ENCODE measurements at regions not wholly inside any gene's neighbourhood (a gene's known extent, or its start where the extent isn't known, plus 50 kb on each side); places are given as distances from the start of the nearest gene placed in this dataset.

DNA sequence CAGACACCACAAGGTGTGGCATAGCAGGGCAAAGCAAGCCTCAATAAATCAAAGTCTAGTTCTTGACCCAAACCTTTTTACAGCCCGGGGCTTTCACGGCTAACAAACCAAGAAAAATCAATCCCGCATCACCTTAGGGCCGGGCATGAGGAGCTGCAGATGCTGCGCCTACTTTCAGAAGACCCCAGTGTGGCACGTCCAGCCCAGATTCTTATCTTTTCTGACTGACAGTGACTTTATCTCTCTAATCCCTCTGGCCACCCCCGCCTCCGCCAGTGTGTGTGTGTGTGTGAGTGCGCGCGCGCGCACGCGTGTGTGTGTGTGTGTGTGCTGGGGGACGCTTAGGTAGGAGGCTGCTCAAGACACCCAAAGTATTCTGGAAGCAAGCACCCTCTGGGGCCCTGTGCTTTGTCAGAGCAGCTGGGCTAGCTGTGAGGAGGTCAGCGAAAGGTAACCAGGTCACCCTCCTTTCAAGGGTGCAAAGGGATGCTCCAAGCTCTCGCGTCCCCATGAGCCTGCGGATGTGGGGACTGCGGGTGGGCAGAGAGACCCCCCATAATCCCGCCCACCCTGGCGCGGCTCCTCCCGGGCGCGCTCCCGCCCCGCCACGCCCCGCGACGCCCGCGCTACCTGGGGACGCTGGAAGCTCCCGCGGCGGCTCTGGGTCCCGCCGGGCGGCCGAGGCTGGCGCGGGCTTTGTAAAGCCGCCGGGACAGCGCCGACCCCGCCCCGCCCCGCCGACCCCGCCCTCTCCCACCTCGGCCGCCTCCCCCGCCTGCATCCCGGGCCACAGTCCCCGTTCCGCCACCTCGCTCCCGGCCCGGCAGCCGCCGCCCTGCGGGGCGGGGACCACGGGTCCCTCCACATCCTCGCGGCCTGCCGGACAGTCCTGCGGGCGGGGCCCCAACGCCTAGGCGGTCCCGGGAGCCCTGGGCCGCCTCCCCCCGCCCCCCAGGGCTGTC lies 57.1 kb upstream of the RHOBTB1 start (continued):
- no peak for TF ChIP-seq ZNF674 (CRISPR knock-in tag; IDR thresholded peaks at IDR 0.05; ENCODE audit: low read depth)
- TF ChIP-seq, protein P1, sequence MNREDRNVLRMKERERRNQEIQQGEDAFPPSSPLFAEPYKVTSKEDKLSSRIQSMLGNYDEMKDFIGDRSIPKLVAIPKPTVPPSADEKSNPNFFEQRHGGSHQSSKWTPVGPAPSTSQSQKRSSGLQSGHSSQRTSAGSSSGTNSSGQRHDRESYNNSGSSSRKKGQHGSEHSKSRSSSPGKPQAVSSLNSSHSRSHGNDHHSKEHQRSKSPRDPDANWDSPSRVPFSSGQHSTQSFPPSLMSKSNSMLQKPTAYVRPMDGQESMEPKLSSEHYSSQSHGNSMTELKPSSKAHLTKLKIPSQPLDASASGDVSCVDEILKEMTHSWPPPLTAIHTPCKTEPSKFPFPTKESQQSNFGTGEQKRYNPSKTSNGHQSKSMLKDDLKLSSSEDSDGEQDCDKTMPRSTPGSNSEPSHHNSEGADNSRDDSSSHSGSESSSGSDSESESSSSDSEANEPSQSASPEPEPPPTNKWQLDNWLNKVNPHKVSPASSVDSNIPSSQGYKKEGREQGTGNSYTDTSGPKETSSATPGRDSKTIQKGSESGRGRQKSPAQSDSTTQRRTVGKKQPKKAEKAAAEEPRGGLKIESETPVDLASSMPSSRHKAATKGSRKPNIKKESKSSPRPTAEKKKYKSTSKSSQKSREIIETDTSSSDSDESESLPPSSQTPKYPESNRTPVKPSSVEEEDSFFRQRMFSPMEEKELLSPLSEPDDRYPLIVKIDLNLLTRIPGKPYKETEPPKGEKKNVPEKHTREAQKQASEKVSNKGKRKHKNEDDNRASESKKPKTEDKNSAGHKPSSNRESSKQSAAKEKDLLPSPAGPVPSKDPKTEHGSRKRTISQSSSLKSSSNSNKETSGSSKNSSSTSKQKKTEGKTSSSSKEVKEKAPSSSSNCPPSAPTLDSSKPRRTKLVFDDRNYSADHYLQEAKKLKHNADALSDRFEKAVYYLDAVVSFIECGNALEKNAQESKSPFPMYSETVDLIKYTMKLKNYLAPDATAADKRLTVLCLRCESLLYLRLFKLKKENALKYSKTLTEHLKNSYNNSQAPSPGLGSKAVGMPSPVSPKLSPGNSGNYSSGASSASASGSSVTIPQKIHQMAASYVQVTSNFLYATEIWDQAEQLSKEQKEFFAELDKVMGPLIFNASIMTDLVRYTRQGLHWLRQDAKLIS (CRISPR knock-in tag; IDR thresholded peaks at IDR 0.05), result peak; percentile 38; the same call in 1 of the 2 replicates
- TF ChIP-seq CREM (IDR thresholded peaks at IDR 0.05), result peak; percentile 43; the same call in 1 of the 2 replicates
- TF ChIP-seq CREM (CRISPR knock-in tag; IDR thresholded peaks at IDR 0.05), result no peak
- TF ChIP-seq KLF13 (CRISPR knock-in tag; IDR thresholded peaks at IDR 0.05), result 0 out of 2 replicates have a peak, but pooled peaks have one; percentile 54
- TF ChIP-seq NFYB (CRISPR knock-in tag; IDR thresholded peaks at IDR 0.05), result peak; percentile 12; the same call in 1 of the 2 replicates
- 0 out of 2 replicates have a peak, but pooled peaks have one; percentile 36 for TF ChIP-seq NR2F6 (IDR thresholded peaks at IDR 0.05)
- 0 out of 2 replicates have a peak, but pooled peaks have one; percentile 5 for TF ChIP-seq NR2F6 (CRISPR knock-in tag; IDR thresholded peaks at IDR 0.05)
- peak; percentile 65 for TF ChIP-seq MED8 (CRISPR knock-in tag; IDR thresholded peaks at IDR 0.05; ENCODE audit: insufficient replicate concordance)
- TF ChIP-seq, protein P2, sequence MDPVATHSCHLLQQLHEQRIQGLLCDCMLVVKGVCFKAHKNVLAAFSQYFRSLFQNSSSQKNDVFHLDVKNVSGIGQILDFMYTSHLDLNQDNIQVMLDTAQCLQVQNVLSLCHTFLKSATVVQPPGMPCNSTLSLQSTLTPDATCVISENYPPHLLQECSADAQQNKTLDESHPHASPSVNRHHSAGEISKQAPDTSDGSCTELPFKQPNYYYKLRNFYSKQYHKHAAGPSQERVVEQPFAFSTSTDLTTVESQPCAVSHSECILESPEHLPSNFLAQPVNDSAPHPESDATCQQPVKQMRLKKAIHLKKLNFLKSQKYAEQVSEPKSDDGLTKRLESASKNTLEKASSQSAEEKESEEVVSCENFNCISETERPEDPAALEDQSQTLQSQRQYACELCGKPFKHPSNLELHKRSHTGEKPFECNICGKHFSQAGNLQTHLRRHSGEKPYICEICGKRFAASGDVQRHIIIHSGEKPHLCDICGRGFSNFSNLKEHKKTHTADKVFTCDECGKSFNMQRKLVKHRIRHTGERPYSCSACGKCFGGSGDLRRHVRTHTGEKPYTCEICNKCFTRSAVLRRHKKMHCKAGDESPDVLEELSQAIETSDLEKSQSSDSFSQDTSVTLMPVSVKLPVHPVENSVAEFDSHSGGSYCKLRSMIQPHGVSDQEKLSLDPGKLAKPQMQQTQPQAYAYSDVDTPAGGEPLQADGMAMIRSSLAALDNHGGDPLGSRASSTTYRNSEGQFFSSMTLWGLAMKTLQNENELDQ (CRISPR knock-in tag; IDR thresholded peaks at IDR 0.05; ENCODE audit: borderline replicate concordance), result no peak
- TF ChIP-seq RBM39 (IDR thresholded peaks at IDR 0.05; ENCODE audit: low read depth, low read length, poor library complexity, severe bottlenecking), result peak; percentile 30
- TF ChIP-seq SOX6 (IDR thresholded peaks at IDR 0.05), result no peak
- peak; percentile 38; the same call in 1 of the 2 replicates for TF ChIP-seq SOX6 (CRISPR knock-in tag; IDR thresholded peaks at IDR 0.05)
- 0 out of 2 replicates have a peak, but pooled peaks have one; percentile 26 for TF ChIP-seq KDM5A (IDR thresholded peaks at IDR 0.05; ENCODE audit: borderline replicate concordance, low read length)
- TF ChIP-seq FOXO1 (CRISPR knock-in tag; IDR thresholded peaks at IDR 0.05), result 0 out of 2 replicates have a peak, but pooled peaks have one; percentile 29
- TF ChIP-seq, protein P3, sequence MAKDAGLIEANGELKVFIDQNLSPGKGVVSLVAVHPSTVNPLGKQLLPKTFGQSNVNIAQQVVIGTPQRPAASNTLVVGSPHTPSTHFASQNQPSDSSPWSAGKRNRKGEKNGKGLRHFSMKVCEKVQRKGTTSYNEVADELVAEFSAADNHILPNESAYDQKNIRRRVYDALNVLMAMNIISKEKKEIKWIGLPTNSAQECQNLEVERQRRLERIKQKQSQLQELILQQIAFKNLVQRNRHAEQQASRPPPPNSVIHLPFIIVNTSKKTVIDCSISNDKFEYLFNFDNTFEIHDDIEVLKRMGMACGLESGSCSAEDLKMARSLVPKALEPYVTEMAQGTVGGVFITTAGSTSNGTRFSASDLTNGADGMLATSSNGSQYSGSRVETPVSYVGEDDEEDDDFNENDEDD (CRISPR knock-in tag; IDR thresholded peaks at IDR 0.05; ENCODE audit: borderline replicate concordance), result peak; percentile 22; the same call in 1 of the 2 replicates
- peak; percentile 51; the same call in 1 of the 2 replicates for TF ChIP-seq PHF8 (CRISPR knock-in tag; IDR thresholded peaks at IDR 0.05)
- TF ChIP-seq ZNF331 (CRISPR knock-in tag; IDR thresholded peaks at IDR 0.05), result peak; percentile 51; the same call in 1 of the 2 replicates
- TF ChIP-seq FOSL2 (CRISPR knock-in tag; IDR thresholded peaks at IDR 0.05), result peak; percentile 20
- no peak for TF ChIP-seq MAZ (IDR thresholded peaks at IDR 0.05; ENCODE audit: borderline replicate concordance, low read depth, low read length)
- 0 out of 2 replicates have a peak, but pooled peaks have one; percentile 66 for TF ChIP-seq MAZ (CRISPR knock-in tag; IDR thresholded peaks at IDR 0.05; ENCODE audit: low read depth)
- TF ChIP-seq TBX2 (CRISPR knock-in tag; IDR thresholded peaks at IDR 0.05; ENCODE audit: borderline replicate concordance), result peak; percentile 60
- TF ChIP-seq GATAD2A (CRISPR knock-in tag; IDR thresholded peaks at IDR 0.05), result peak; percentile 46; the same call in 1 of the 2 replicates
